KMS-11 (cell line): ENCODE measurements at regions not wholly inside any gene's neighbourhood (a gene's known extent, or its start where the extent isn't known, plus 50 kb on each side); places are given as distances from the start of the nearest gene placed in this dataset.
"Not testable (repeated sequence)": the region's sequence is repeated elsewhere in the genome, so short reads cannot be mapped to it uniquely, and the experiment has no call there.

Source experiments
- H2AFZ ChIP-seq: fragments of 200-600 bp; sonication (generic); 2 replicates; pipeline ENCODE4 v1.6.1; 2016; ENCODE audit warnings: antibody characterized with exemption, mixed run types, low read depth
- H3K27ac ChIP-seq: fragments of 200-600 bp; sonication (generic); 2 replicates; pipeline ENCODE4 v1.6.1; 2016; ENCODE audit warnings: mild to moderate bottlenecking, mixed run types
- H3K27me3 ChIP-seq: fragments of 200-600 bp; sonication (generic); 2 replicates; pipeline ENCODE4 v1.6.1; 2017; ENCODE audit warnings: mild to moderate bottlenecking, low read depth, mixed run types, moderate library complexity; ENCODE audit not compliant: insufficient read depth
- H3K36me3 ChIP-seq: fragments of 200-600 bp; sonication (generic); 2 replicates; pipeline ENCODE4 v1.6.1; 2017; ENCODE audit warnings: mild to moderate bottlenecking, mixed run types; ENCODE audit not compliant: insufficient read depth
- H3K4me1 ChIP-seq: fragments of 200-600 bp; sonication (generic); 2 replicates; pipeline ENCODE4 v1.6.1; 2016; ENCODE audit warnings: mild to moderate bottlenecking, low read depth, mixed run types; ENCODE audit not compliant: poor library complexity, severe bottlenecking
- H3K4me2 ChIP-seq: fragments of 200-600 bp; sonication (generic); 2 replicates; pipeline ENCODE4 v1.7.0; 2016; ENCODE audit warnings: mild to moderate bottlenecking, mixed run types
- H3K4me3 ChIP-seq: fragments of 200-600 bp; sonication (generic); IDR thresholded peaks from 2 replicates; pipeline ENCODE4 v1.6.1; 2017; ENCODE audit warnings: low read depth, low read length, mixed read lengths; ENCODE audit not compliant: insufficient read depth
- H3K79me2 ChIP-seq: fragments of 200-600 bp; sonication (generic); 2 replicates; pipeline ENCODE4 v1.6.1; 2016; ENCODE audit warnings: low read depth, mixed run types; ENCODE audit not compliant: insufficient read depth
- H3K9ac ChIP-seq: fragments of 200-600 bp; sonication (generic); 2 replicates; pipeline ENCODE4 v1.6.1; 2016; ENCODE audit warnings: mild to moderate bottlenecking, mixed run types
- H4K20me1 ChIP-seq: fragments of 200-600 bp; sonication (generic); 2 replicates; pipeline ENCODE4 v1.6.1; 2016; ENCODE audit warnings: mild to moderate bottlenecking, mixed run types; ENCODE audit not compliant: insufficient read depth
- TF ChIP-seq, protein P1 (sequence below): fragments of 200-600 bp; sonication (generic); conservative IDR thresholded peaks from 2 replicates; pipeline ENCODE4 v1.6.1; 2017; ENCODE audit warnings: low read depth, mild to moderate bottlenecking, antibody characterized with exemption, low read length, moderate library complexity, mixed read lengths

DNA sequence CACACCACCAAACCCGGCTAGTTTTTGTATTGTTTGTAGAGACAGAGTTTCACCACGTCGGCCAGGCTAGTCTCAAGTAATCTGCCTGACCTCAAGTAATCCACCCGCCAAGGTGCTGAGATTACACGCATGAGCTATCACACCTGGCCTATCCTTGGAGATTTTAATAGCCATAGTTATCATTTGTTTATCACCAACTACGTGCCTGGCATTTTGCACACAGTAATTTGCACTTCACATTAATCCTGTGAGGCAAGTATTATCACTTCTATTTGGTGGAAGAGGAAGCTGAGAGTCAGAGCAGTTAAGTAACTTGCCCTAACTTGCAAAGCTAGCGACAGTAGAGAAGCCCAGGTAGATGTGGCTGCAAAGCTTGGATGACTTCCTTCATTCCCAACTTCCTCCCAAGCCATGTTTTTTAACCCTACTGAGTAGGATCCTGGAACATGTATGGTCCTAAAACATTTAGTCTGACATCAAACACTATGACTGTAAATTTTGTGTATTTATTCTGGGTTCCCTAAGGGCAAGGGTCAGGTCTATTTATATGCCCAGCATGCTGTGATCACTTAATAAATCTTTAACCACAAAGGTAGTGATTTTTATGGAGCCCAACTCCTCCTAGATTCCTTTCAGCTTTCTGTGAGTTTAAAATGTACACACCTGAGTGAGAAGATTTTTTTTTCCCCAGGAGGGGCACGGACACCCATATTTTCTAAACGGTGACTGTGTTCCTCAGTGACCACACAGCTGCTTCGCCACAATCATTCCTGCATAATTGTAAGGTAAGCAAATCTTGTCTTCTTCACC, 100.2 kb upstream of the RAI14 start:
- no peak overlapping the region for H3K4me2 ChIP-seq
- no peaks in the 10 kb centered on the region for H3K36me3 ChIP-seq
- no peaks in the 10 kb centered on the region for H3K4me1 ChIP-seq
- no peaks in the 10 kb centered on the region for H4K20me1 ChIP-seq
- H3K27me3 ChIP-seq: no peaks in the 10 kb centered on the region
- H2AFZ ChIP-seq: no peak overlapping the region
- no peak overlapping the region for H3K9ac ChIP-seq
- H3K4me3 ChIP-seq: no peak overlapping the region
- H3K27ac ChIP-seq: no peak overlapping the region
- H3K79me2 ChIP-seq: no peaks in the 10 kb centered on the region
- TF ChIP-seq, protein P1, sequence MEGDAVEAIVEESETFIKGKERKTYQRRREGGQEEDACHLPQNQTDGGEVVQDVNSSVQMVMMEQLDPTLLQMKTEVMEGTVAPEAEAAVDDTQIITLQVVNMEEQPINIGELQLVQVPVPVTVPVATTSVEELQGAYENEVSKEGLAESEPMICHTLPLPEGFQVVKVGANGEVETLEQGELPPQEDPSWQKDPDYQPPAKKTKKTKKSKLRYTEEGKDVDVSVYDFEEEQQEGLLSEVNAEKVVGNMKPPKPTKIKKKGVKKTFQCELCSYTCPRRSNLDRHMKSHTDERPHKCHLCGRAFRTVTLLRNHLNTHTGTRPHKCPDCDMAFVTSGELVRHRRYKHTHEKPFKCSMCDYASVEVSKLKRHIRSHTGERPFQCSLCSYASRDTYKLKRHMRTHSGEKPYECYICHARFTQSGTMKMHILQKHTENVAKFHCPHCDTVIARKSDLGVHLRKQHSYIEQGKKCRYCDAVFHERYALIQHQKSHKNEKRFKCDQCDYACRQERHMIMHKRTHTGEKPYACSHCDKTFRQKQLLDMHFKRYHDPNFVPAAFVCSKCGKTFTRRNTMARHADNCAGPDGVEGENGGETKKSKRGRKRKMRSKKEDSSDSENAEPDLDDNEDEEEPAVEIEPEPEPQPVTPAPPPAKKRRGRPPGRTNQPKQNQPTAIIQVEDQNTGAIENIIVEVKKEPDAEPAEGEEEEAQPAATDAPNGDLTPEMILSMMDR: no peak

GRCh38 chr5:34556509-34556782, 99.7 kb upstream of the RAI14 start:
- H3K4me2 ChIP-seq: no peak overlapping the region
- no peaks in the 10 kb centered on the region for H4K20me1 ChIP-seq

GRCh38 chr5:34561581-34561980, 94.5 kb upstream of the RAI14 start:
- not testable (repeated sequence) for H3K79me2 ChIP-seq, H3K9ac ChIP-seq, H3K4me2 ChIP-seq

More at GRCh38 chr5:34556509-34556782, 99.7 kb upstream of the RAI14 start:
- Histone ChIP-seq H3K9ac (no peak overlapping the region), H3K27me3 (no peaks in the 10 kb centered on the region), H2AFZ (no peak overlapping the region), H3K36me3 (no peaks in the 10 kb centered on the region), H3K4me3 (no peak overlapping the region), H3K27ac (no peak overlapping the region), H3K79me2 (no peaks in the 10 kb centered on the region), H3K4me1 (no peaks in the 10 kb centered on the region)
- TF ChIP-seq, protein P1: no peak

GRCh38 chr5:34562791-34563190, 93.3 kb upstream of the RAI14 start:
- no peak overlapping the region for H3K9ac ChIP-seq
- H3K79me2 ChIP-seq: no peaks in the 10 kb centered on the region
- no peaks in the 10 kb centered on the region for H3K27me3 ChIP-seq
- H2AFZ ChIP-seq: no peak overlapping the region
- TF ChIP-seq, protein P1: no peak
- H3K27ac ChIP-seq: no peak overlapping the region
- no peak overlapping the region for H3K4me2 ChIP-seq
- H3K4me3 ChIP-seq: no peak overlapping the region
- no peaks in the 10 kb centered on the region for H4K20me1 ChIP-seq
- H3K4me1 ChIP-seq: no peaks in the 10 kb centered on the region
- no peaks in the 10 kb centered on the region for H3K36me3 ChIP-seq

More at GRCh38 chr5:34561581-34561980, 94.5 kb upstream of the RAI14 start:
- H3K4me1 ChIP-seq, H4K20me1 ChIP-seq, H3K36me3 ChIP-seq, H3K27ac ChIP-seq, H3K27me3 ChIP-seq, H2AFZ ChIP-seq, H3K4me3 ChIP-seq: not testable (repeated sequence)

GRCh38 chr5:34563269-34563668, 92.9 kb upstream of the RAI14 start:
- Histone ChIP-seq H3K27me3 (no peaks in the 10 kb centered on the region), H3K4me2 (no peak overlapping the region), H3K36me3 (no peaks in the 10 kb centered on the region), H2AFZ (no peak overlapping the region), H3K9ac (no peak overlapping the region), H3K4me3 (no peak overlapping the region), H3K79me2 (no peaks in the 10 kb centered on the region), H4K20me1 (no peaks in the 10 kb centered on the region), H3K4me1 (no peaks in the 10 kb centered on the region), H3K27ac (no peak overlapping the region)
- TF ChIP-seq, protein P1: no peak
